HCT116 (cell line): ENCODE measurements at regions not wholly inside any gene's neighbourhood (a gene's known extent, or its start where the extent isn't known, plus 50 kb on each side); places are given as distances from the start of the nearest gene placed in this dataset.

Source experiments
- ATAC-seq: fragments of 200-7000 bp; cut with Tn5 transposase; 2 replicates; pipeline ENCODE4 v1.9.1; 2020; ENCODE audit warnings: mild to moderate bottlenecking, moderate library complexity
- BruUV-seq: library from RNA; stranded (reverse); fragments of 400-500 nt; replicated peaks from 2 replicates; lab custom pipeline; 2021; lab: Mats Ljungman, UMichigan
- CTCF ChIA-PET: fragments of 300-600 bp; sonication (Branson Sonifier 250); formaldehyde crosslinking; loops from one replicate; lab custom pipeline; 2021; ENCODE audit warnings: antibody characterized with exemption; lab: Charles Lee
- POLR2A ChIA-PET: fragments of 300-600, 350-600 bp; sonication (Branson Sonifier 250); formaldehyde crosslinking; loops from one replicate; lab custom pipeline; 2021; ENCODE audit warnings: antibody characterized with exemption; lab: Charles Lee
- RAD21 ChIA-PET, 2 experiments: fragments of 300-600 bp; sonication (Branson Sonifier 250); formaldehyde crosslinking; loops; one replicate each; lab custom pipeline; 2023; ENCODE audit warnings: low total read pairs in 2 of 2; ENCODE audit not compliant: uncharacterized antibody in 2 of 2, unreplicated experiment in 2 of 2, low non-redundant PET in 1 of 2; lab: Charles Lee
- DNase-seq: peaks from one replicate; pipeline ENCODE4 v3.0.0-alpha.2; 2010; ENCODE audit warnings: low read depth, low spot score
- H2AFZ ChIP-seq: fragments of 200-600 bp; shearing (Covaris generic), sonication (generic); 2 replicates; pipeline ENCODE4 v1.6.1; 2017; ENCODE audit warnings: low read depth, mixed run types, mixed read lengths, antibody characterized with exemption, low read length; ENCODE audit not compliant: poor library complexity, severe bottlenecking
- H3K27ac ChIP-seq: 2 replicates; pipeline ENCODE4 v1.5.1; 2012; ENCODE audit warnings: low read depth, low read length
- H3K27me3 ChIP-seq: fragments of 200-600 bp; sonication (generic); 2 replicates; pipeline ENCODE4 v1.6.1; 2016; ENCODE audit warnings: mixed run types, low read length, mixed read lengths; ENCODE audit not compliant: insufficient read depth
- H3K36me3 ChIP-seq, 2 experiments: fragments of 200-500 bp in 1 of 2; fragments of 200-600 bp in 1 of 2; sonication (Bioruptor generic) in 1 of 2; sonication (generic) in 1 of 2; 2 replicates each; pipeline versions ENCODE4 v1.5.1 to v1.6.1; 2014 to 2016; ENCODE audit warnings: low read length in 2 of 2, inconsistent platforms in 1 of 2, mixed read lengths in 1 of 2, mixed run types in 1 of 2; ENCODE audit not compliant: insufficient read depth in 2 of 2, control insufficient read depth in 1 of 2
- H3K4me1 ChIP-seq, 2 experiments: fragments of 200-600 bp in 1 of 2; sonication (generic) in 1 of 2; 2 replicates each; pipeline versions ENCODE4 v1.5.1 to v1.6.1; 2012 to 2017; ENCODE audit warnings: low read length in 2 of 2, inconsistent platforms in 1 of 2, mild to moderate bottlenecking in 1 of 2, mixed read lengths in 1 of 2, mixed run types in 1 of 2, moderate library complexity in 1 of 2; ENCODE audit not compliant: insufficient read depth in 2 of 2, control insufficient read depth in 1 of 2
- H3K4me2 ChIP-seq: fragments of 200-600 bp; sonication (generic); 2 replicates; pipeline ENCODE4 v1.6.1; 2017; ENCODE audit warnings: mixed run types, low read length, mixed read lengths
- H3K4me3 ChIP-seq, 2 experiments: fragments of 200-600 bp in 1 of 2; sonication (generic) in 1 of 2; replicated peaks in 1 of 2; 2 replicates each; pipeline ENCODE4 v1.5.1; 2011 to 2016; ENCODE audit warnings: low read length in 2 of 2, control low read depth in 1 of 2, low read depth in 1 of 2, mild to moderate bottlenecking in 1 of 2, mixed read lengths in 1 of 2, mixed run types in 1 of 2
- H3K79me2 ChIP-seq: fragments of 200-600 bp; sonication (generic); 2 replicates; pipeline ENCODE4 v1.6.1; 2017; ENCODE audit warnings: mild to moderate bottlenecking, mixed run types, low read length, moderate library complexity, mixed read lengths; ENCODE audit not compliant: insufficient read depth
- H3K9ac ChIP-seq: fragments of 200-600 bp; sonication (generic); 2 replicates; pipeline ENCODE4 v1.6.1; 2016; ENCODE audit warnings: low read length, mixed read lengths
- H3K9me2 ChIP-seq: fragments of 200-600 bp; sonication (generic), shearing (Covaris generic); 2 replicates; pipeline ENCODE4 v1.6.1; 2017; ENCODE audit warnings: mixed run types, mild to moderate bottlenecking, moderate library complexity; ENCODE audit not compliant: insufficient read depth
- H3K9me3 ChIP-seq, 2 experiments: fragments of 200-500 bp in 1 of 2; fragments of 200-600 bp in 1 of 2; sonication (Bioruptor generic) in 1 of 2; sonication (generic) in 1 of 2; 2 replicates each; pipeline ENCODE4 v1.6.1; 2014 to 2017; ENCODE audit warnings: low read length in 2 of 2, mixed read lengths in 2 of 2, inconsistent platforms in 1 of 2, low read depth in 1 of 2, mild to moderate bottlenecking in 1 of 2, mixed run types in 1 of 2, moderate library complexity in 1 of 2; ENCODE audit not compliant: control insufficient read depth in 1 of 2, insufficient read depth in 1 of 2
- H4K20me1 ChIP-seq: fragments of 200-600 bp; sonication (generic), shearing (Covaris generic); 2 replicates; pipeline ENCODE4 v1.6.1; 2017; ENCODE audit warnings: mixed run types, mild to moderate bottlenecking, moderate library complexity; ENCODE audit not compliant: insufficient read depth
- ATF3 ChIP-seq: IDR thresholded peaks from 2 replicates; pipeline ENCODE4 v1.6.1; 2012
- CTCF ChIP-seq, 3 experiments: fragments of 200-600 bp in 1 of 3; sonication (generic) in 1 of 3; IDR thresholded peaks in 2 of 3; conservative IDR thresholded peaks in 1 of 3; 2 replicates each; pipeline ENCODE4 v1.5.1; 2012 to 2017; ENCODE audit warnings: low read depth in 2 of 3, low read length in 2 of 3, antibody characterized with exemption in 1 of 3, borderline replicate concordance in 1 of 3, control low read depth in 1 of 3, mild to moderate bottlenecking in 1 of 3, mixed read lengths in 1 of 3, mixed run types in 1 of 3, moderate library complexity in 1 of 3; ENCODE audit not compliant: insufficient read depth in 1 of 3
- EZH2 ChIP-seq: fragments of 200-600 bp; sonication (generic); IDR thresholded peaks from 2 replicates; pipeline ENCODE4 v1.6.1; 2017; ENCODE audit warnings: antibody characterized with exemption, mixed run types
- EZH2phosphoT487 ChIP-seq: fragments of 200-600 bp; IDR thresholded peaks from 2 replicates; pipeline ENCODE4 v1.6.1; 2018; ENCODE audit warnings: antibody characterized with exemption, borderline replicate concordance
- MAX ChIP-seq: IDR thresholded peaks from 2 replicates; pipeline ENCODE4 v1.6.1; 2012
- POLR2A ChIP-seq: IDR thresholded peaks from 2 replicates; pipeline ENCODE4 v1.7.0; 2011; ENCODE audit warnings: borderline replicate concordance; ENCODE audit not compliant: insufficient read depth, insufficient read length; ENCODE audit errors: extremely low read depth
- REST ChIP-seq: IDR thresholded peaks from 2 replicates; pipeline ENCODE4 v1.6.1; 2012; ENCODE audit warnings: low read depth
- SP1 ChIP-seq: IDR thresholded peaks from 2 replicates; pipeline ENCODE4 v1.6.1; 2012; ENCODE audit warnings: low read depth
- TCF7L2 ChIP-seq: IDR thresholded peaks from 2 replicates; pipeline ENCODE4 v1.7.0; 2011; ENCODE audit warnings: borderline replicate concordance, inconsistent platforms; ENCODE audit not compliant: insufficient read depth, insufficient read length; ENCODE audit errors: extremely low read depth
- YY1 ChIP-seq: IDR thresholded peaks from 2 replicates; pipeline ENCODE4 v1.6.1; 2011; ENCODE audit warnings: low read length, low read depth, moderate library complexity, mild to moderate bottlenecking; ENCODE audit not compliant: insufficient replicate concordance; ENCODE audit errors: extremely low read depth
- ZFX ChIP-seq: fragments of 450-650 bp; IDR thresholded peaks from 2 replicates; pipeline ENCODE4 v1.6.1; 2017
- intact Hi-C: fragments of 100-400 bp; cut with micrococcal nuclease; formaldehyde crosslinking; loops from 2 replicates; pipeline ENCODE4 v1.10.0; 2022

- H3K9me3 ChIP-seq: no peaks in the 10 kb centered on the region; a peak in 1 of 4 replicates
- H4K20me1 ChIP-seq: no peaks in the 10 kb centered on the region
- DNase-seq (no peak), ATAC-seq (no peak)
- no peak overlapping the region for H3K4me2 ChIP-seq
- no peaks in the 10 kb centered on the region for H3K27me3 ChIP-seq
- ChIA-PET POLR2A (no interaction called here), CTCF (no interaction called here), RAD21 (no interaction called here)
- no peak overlapping the region for H3K4me3 ChIP-seq
- no peaks in the 10 kb centered on the region for H3K79me2 ChIP-seq
- H3K4me1 ChIP-seq: no peaks in the 10 kb centered on the region
- BruUV-seq: no TSS peak
- no peak overlapping the region for H3K27ac ChIP-seq
- H3K9me2 ChIP-seq: no peaks in the 10 kb centered on the region
- H2AFZ ChIP-seq: no peak overlapping the region
- no peak for TF ChIP-seq ZFX
- no peak for TF ChIP-seq EZH2
- no peak for TF ChIP-seq TCF7L2
- no peak for TF ChIP-seq ATF3
- TF ChIP-seq CTCF (IDR thresholded peaks at IDR 0.05 in 2 of 3, conservative IDR thresholded peaks at IDR 0.05 in 1 of 3; ENCODE audit: borderline replicate concordance in 1 of 3, insufficient read depth in 1 of 3, low read depth in 2 of 3, low read length in 2 of 3): no peak
- no peak for TF ChIP-seq MAX
- TF ChIP-seq SP1: no peak
- TF ChIP-seq POLR2A: no peak
- no peak for TF ChIP-seq REST
- no peak for TF ChIP-seq EZH2phosphoT487
- TF ChIP-seq YY1: no peak
- H3K9ac ChIP-seq: no peak overlapping the region
- no peaks in the 10 kb centered on the region for H3K36me3 ChIP-seq
- intact Hi-C loops: no loop called here
Measured at GRCh38 chr14:43793579-43793978, 713.5 kb downstream of the FSCB start.
